ENCODE measurements at regions not wholly inside any gene's neighbourhood (a gene's known extent, or its start where the extent isn't known, plus 50 kb on each side); places are given as distances from the start of the nearest gene placed in this dataset.
"Not testable (repeated sequence)": the region's sequence is repeated elsewhere in the genome, so short reads cannot be mapped to it uniquely, and the experiment has no call there.

- no peak for DNase-seq (ENCODE audit: low read depth)
Measured at GRCh38 chr2:129369437-129369836, 610.0 kb upstream of the RAB6C start.

DNA sequence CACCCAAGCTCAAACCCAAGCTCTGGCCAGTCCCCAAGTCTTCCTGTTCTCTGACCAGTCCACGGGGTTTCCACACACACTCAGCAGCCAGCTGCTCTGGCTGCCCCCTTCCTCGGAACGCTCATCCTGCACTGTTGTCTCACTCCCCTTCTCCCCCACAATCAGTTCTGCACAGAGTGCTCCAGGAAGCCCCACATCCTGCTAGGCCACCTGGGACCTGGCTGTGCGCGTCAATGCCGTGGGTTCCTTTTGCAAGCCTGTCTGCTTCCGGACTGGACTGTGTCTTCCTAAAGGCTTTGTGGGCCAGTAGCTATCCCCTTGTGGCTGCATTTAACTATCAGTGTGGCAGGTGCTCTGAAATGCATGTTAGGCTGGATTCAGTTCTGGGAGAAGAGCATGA is 605.0 kb upstream of the RAB6C start:
- no peak for DNase-seq (ENCODE audit: low read depth)

DNA sequence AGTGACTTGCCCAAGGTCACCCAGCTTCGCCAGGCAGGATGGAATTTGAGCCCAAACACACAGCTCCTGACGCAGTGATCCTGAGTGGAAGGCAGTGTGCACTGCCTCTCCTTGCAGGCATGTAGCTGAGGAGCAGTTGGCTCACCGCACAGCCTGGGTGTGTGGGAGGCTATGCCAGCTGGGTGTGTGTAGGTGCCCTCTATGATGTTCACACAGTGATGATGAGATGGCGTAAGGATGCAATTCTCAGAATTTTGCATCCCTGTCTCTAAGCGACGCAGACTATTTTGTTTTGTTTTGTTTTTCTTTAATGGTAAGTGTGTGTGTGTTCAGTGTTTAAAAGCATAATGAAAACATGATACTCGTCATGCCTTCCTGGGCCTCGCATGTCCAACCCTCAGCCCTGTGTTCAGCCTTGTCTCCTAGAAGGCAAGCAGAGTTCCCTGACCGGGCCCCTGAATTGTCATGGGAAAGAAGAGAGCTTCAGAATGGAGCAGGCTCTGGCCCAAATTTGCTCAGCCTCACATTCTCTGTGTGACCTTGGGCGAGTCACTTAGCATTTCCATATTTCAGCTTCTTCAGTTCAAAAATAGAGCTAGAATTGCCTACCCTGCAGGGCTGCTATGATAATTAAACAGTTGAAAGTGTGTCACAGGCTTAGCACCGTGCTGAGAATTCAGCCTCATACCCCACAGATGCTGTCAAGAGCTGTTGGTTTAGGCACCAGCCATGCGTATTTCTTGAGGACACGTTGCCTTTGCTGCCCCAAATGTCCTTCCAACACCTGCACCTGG is 603.6 kb upstream of the RAB6C start:
- DNase-seq (ENCODE audit: low read depth): no peak

GRCh38 chr2:129376426-129377077 is 602.9 kb upstream of the RAB6C start:
- DNase-seq (ENCODE audit: low read depth): no peak

GRCh38 chr2:129377078-129377469 is 602.4 kb upstream of the RAB6C start:
- no peak for DNase-seq (ENCODE audit: low read depth)

DNA sequence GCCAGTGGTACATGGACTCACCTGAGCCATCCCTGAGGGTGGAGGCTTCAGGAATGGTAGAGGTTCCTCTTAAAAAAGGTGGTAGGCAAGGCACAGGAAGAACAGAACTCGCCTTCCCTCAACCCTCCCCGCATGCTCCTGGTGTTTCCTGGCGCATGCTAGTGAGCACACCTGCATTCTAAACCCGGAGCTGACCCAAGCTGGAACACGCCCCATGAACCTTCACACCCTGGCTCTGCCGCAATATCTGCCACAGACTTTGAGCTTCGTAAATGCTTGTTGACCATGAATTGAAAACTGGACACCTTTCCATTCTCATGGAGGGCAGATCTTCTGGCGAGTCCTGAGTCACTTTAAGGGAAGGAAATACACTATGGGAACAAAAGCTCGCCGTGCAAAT is 601.3 kb upstream of the RAB6C start:
- no peak for DNase-seq (ENCODE audit: low read depth)

DNA sequence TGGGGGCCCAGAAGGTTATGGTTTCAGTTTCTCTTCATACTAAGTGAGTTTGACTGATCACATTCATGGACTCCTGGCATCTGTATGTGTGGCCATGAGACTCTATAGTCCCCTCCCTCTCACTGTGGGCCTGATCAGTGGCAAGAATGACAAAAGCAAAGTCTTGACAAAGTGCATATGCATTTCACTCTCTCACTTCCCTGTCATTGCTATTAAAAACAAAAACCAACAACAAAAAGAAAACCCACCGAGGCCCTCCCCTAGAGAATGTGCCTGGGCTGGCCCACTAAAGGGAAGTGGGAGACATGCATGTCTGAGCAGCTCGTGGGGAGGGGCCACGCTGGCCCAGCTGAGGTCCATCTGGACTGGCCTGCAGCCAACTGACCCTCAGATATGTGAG is 600.1 kb upstream of the RAB6C start:
- DNase-seq (ENCODE audit: low read depth): no peak

- no peak for DNase-seq (ENCODE audit: low read depth)
Measured at GRCh38 chr2:129381789-129382188, 597.7 kb upstream of the RAB6C start.

DNA sequence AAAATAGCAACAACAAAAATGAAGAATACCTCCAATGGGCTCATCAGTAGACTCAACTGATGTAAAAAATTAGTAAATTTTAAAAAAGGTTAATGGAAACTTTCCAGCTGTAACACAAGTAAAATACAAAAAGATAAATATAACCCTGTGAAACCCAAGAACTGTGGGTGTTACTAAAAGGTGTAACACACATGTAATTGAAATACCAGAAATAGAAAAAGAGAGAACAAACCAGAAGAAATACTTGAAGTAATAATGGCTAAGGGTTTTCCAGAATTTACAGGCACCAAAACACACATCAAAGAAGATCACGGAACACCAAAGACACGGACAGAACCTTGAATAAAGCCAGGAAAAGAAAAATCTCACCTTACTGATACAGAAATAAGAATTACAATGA is 590.6 kb upstream of the RAB6C start:
- DNase-seq (ENCODE audit: low read depth): no peak

DNA sequence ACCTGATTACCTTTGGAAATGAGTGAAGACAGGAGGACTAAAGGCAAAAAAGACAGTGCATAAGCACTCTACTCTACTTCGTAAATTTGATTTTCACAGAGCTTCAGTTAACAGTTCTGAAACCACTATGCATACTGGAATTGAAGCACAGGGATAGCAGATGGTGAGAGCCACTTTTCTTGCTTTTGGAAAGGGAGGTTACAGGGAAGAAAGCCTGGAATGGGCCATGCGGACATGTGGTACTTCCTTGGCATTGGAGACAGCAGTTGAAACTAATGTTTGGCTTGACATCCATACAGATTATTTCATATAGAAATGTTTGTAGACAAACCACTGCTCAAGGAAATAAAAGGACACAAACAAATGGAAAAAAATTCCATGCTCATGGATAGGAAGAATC is 585.6 kb upstream of the RAB6C start:
- no peak for DNase-seq (ENCODE audit: low read depth)

- no peak for DNase-seq (ENCODE audit: low read depth)
Measured at GRCh38 chr2:129396980-129397599, 582.4 kb upstream of the RAB6C start.

GRCh38 chr2:129400826-129401225 is 578.6 kb upstream of the RAB6C start:
- no peak for DNase-seq (ENCODE audit: low read depth)

DNA sequence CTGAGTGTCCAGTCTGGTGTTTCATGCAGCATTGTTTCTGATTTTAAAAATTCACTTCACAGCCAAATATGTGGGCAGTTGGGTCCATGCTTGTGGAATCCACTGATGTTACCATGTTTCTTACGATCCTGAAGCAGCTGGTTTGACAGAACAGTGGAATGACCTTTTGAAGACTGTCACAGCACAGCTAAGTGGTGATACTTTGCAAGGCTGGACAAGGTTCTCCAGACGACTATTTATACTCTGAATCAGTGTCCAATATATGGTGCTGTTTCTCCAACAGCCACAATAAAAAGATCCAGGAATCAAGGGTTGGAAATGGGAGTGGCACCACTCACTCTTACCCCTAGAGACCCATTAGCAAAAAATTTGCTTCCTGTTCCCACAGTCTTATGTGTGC is 577.4 kb upstream of the RAB6C start:
- no peak for DNase-seq (ENCODE audit: low read depth)

GRCh38 chr2:129404000-129404685 is 575.3 kb upstream of the RAB6C start:
- no peak for DNase-seq (ENCODE audit: low read depth)

DNA sequence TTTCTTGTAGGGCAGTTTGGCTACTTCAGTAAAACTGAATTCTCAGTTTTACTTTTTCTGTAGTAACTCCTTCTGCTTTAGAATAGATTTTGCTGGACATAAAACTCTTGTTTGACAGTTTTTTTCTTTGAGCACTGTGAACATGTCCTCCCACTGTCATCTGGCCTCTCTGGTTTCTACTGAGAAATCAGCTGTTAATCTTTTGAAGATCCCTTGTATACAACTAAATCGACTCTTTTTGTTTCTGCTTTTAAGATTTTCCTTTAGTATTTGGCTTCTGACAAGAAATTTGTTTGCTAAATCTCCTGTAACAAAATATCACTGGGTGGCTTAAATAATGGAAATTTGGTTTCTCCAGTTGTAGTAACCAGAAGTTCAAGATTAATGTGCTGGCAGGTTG is 570.9 kb upstream of the RAB6C start:
- no peak for DNase-seq (ENCODE audit: low read depth)

DNA sequence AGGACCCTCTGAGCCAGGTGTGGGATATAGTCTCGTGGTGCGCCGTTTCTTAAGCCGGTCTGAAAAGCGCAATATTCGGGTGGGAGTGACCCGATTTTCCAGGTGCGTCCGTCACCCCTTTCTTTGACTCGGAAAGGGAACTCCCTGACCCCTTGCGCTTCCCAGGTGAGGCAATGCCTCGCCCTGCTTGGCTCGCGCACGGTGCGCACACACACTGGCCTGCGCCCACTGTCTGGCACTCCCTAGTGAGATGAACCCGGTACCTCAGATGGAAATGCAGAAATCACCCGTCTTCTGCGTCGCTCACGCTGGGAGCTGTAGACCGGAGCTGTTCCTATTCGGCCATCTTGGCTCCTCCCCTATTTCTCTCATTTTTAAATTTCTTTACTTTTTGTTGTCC is 562.4 kb upstream of the RAB6C start:
- DNase-seq (ENCODE audit: low read depth): not testable (repeated sequence)

DNA sequence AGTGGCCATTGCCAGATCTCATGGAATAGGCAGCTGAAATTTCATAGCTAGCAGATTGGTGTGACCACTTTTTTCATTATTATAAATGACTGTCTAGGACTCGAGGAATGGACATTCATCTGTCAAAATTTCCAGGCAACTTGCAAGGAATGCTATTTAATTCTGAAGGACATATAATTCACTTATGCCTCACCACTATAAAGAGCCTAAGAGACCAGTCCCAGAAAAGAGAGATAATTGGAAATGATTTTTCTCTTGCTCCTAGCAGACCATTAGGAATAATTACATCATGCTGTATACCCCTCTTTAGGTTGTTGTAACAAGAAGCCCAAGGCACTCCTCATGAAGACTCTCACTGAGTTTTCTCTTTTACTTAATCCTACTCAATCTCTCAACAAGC is 557.4 kb upstream of the RAB6C start:
- no peak for DNase-seq (ENCODE audit: low read depth)

DNA sequence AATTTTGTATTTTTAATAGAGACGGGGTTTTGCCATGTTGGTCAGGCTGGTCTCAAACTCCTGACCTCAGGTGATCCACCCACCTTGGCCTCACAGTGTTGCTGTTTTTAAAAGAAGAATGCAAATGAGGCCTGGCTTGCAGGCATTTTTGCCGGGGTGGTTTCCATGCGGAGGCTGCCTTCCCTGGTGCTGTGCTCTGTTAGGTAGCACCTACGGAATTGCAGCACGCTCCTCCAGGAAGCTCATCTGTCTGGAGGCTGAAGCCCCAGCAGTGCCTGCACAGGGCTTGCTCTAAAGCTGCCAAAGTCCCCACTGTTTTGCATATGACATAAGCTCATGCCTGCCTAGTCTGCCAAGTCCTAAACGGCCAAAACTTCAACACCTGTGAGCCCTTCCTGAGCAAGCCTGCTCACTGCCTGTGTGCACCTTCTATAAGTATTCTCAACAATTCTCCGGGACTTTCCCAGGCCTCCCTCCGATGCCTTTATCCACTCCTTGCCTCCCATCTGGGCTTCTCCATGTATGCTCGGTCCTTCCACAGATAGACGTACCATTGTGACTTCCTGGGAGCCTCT is 551.3 kb upstream of the RAB6C start:
- no peak for DNase-seq (ENCODE audit: low read depth)

DNA sequence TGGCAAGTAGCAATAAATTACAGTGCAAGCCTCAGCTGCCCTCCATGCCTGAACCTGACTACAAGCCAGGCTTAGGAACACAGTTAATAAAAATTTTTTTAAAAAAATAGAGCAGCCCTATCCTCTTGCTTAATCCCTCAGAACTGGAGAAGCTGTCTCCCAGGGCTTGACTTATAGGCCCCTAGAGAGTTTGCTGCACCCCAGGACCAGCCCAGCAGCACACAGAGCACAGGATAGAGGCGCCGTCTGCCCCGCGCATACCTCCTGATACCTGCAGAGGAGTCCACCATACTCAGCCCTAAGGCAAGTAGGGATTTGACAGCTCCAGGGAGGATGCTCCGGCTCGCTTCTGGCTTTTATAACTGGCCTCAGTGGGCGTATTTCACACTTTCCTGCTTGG is 548.6 kb upstream of the RAB6C start:
- no peak for DNase-seq (ENCODE audit: low read depth)

- no peak for DNase-seq (ENCODE audit: low read depth)
Measured at GRCh38 chr2:129431881-129432280, 547.6 kb upstream of the RAB6C start.

GRCh38 chr2:129436809-129437208 is 542.7 kb upstream of the RAB6C start:
- no peak for DNase-seq (ENCODE audit: low read depth)

DNA sequence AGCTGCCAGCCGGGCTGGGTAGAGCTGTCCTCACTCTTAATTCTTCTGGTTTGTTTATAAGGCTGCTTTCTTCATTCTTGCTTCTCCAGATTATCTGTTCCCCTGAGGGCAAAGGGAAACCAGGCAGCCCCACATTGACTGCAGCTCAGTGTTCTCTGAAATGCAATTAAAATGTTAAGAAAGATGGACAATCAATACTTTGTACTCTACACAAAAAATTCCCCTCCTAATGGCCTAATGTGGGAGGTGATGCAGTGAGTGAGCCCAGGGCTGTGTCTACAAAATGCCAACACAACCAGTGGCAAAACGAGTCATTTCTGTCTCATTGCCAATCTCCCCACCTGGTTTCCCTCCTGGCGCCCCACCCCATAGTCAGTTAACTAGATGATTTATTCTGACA is 541.7 kb upstream of the RAB6C start:
- no peak for DNase-seq (ENCODE audit: low read depth)
